ENCODE measurements at regions not wholly inside any gene's neighbourhood (a gene's known extent, or its start where the extent isn't known, plus 50 kb on each side); places are given as distances from the start of the nearest gene placed in this dataset.

GRCh38 chr14:55846826-55847446, 266.9 kb downstream of the KTN1 start:
- intact Hi-C loops (cut with micrococcal nuclease) = no loop called here
- no peaks in the 10 kb centered on the region for H3K9me3 Mint-ChIP-seq (ENCODE audit: insufficient read depth)
- H3K4me1 ChIP-seq (ENCODE audit: control insufficient read depth in 2 of 2, insufficient read depth in 2 of 2, low read length in 2 of 2) = no peaks in the 10 kb centered on the region
- 95% methylated on average over 2 of the region's 2 CpGs for WGBS (ENCODE audit: insufficient coverage)
- H3K4me3 Mint-ChIP-seq = no peak overlapping the region
- no peak for ATAC-seq (ENCODE audit: low read depth)
- no peaks in the 10 kb centered on the region for H3K27me3 ChIP-seq (replicated peaks in 1 of 4; ENCODE audit: control extremely low read depth in 1 of 4, control insufficient read depth in 3 of 4, insufficient read depth in 4 of 4, low read length in 3 of 4)
- no peak overlapping the region for H3K9ac ChIP-seq (ENCODE audit: low read length)
- no peaks in the 10 kb centered on the region for H4K20me1 ChIP-seq (ENCODE audit: control insufficient read depth, insufficient read depth, low read length, poor library complexity, severe bottlenecking)
- CTCF ChIA-PET = interaction anchor here (1.4 kb wide), 1 partner anchor 493 kb away, joined by 6 read pairs; no protein-coding TSS in a partner anchor
- H3K9me3 ChIP-seq (ENCODE audit: control extremely low read depth in 1 of 3, control insufficient read depth in 2 of 3, insufficient read depth in 1 of 3, low read length in 2 of 3) = no peaks in the 10 kb centered on the region
- H3K36me3 ChIP-seq (replicated peaks in 1 of 2; ENCODE audit: control extremely low read depth in 1 of 2, control insufficient read depth in 1 of 2, extremely low read depth in 1 of 2, insufficient read depth in 2 of 2, low read length in 1 of 2) = no peaks in the 10 kb centered on the region
- no peak overlapping the region for H3K4me3 ChIP-seq (ENCODE audit: control extremely low read depth in 1 of 5, extremely low read depth in 1 of 5, insufficient read depth in 1 of 5, low read depth in 2 of 5, low read length in 4 of 5)
- no peak for DNase-seq
- POLR2A ChIA-PET = no interaction called here
- TF ChIP-seq CTCF (IDR thresholded peaks at IDR 0.05) = no peak
- TF ChIP-seq EZH2 (IDR thresholded peaks at IDR 0.05; ENCODE audit: borderline replicate concordance, insufficient read depth, low read depth, low read length, poor library complexity, severe bottlenecking) = no peak
- H3K27ac ChIP-seq (ENCODE audit: low read length in 2 of 2) = no peak overlapping the region
- no peaks in the 10 kb centered on the region for H3K79me2 ChIP-seq (ENCODE audit: control insufficient read depth, insufficient read depth, low read length)
- H3K27me3 Mint-ChIP-seq = no peaks in the 10 kb centered on the region
- no peak overlapping the region for H3K4me2 ChIP-seq (replicated peaks; ENCODE audit: low read depth, low read length, poor library complexity, severe bottlenecking)
- no peaks in the 10 kb centered on the region for H3K4me1 Mint-ChIP-seq
- no peak overlapping the region for H2AFZ ChIP-seq (ENCODE audit: insufficient read depth, low read depth, low read length, poor library complexity, severe bottlenecking)
- no peak overlapping the region for H3K27ac Mint-ChIP-seq

- Histone ChIP-seq H2AFZ (ENCODE audit: insufficient read depth, low read depth, low read length, poor library complexity, severe bottlenecking) (no peak overlapping the region), H3K27ac (ENCODE audit: low read length in 2 of 2) (no peak overlapping the region), H4K20me1 (ENCODE audit: control insufficient read depth, insufficient read depth, low read length, poor library complexity, severe bottlenecking) (no peaks in the 10 kb centered on the region), H3K9me3 (ENCODE audit: control extremely low read depth in 1 of 3, control insufficient read depth in 2 of 3, insufficient read depth in 1 of 3, low read length in 2 of 3) (no peaks in the 10 kb centered on the region), H3K36me3 (replicated peaks in 1 of 2; ENCODE audit: control extremely low read depth in 1 of 2, control insufficient read depth in 1 of 2, extremely low read depth in 1 of 2, insufficient read depth in 2 of 2, low read length in 1 of 2) (no peaks in the 10 kb centered on the region), H3K27me3 (replicated peaks in 1 of 4; ENCODE audit: control extremely low read depth in 1 of 4, control insufficient read depth in 3 of 4, insufficient read depth in 4 of 4, low read length in 3 of 4) (no peaks in the 10 kb centered on the region), H3K9ac (ENCODE audit: low read length) (no peak overlapping the region), H3K4me1 (ENCODE audit: control insufficient read depth in 2 of 2, insufficient read depth in 2 of 2, low read length in 2 of 2) (no peaks in the 10 kb centered on the region), H3K4me3 (ENCODE audit: control extremely low read depth in 1 of 5, extremely low read depth in 1 of 5, insufficient read depth in 1 of 5, low read depth in 2 of 5, low read length in 4 of 5) (no peak overlapping the region), H3K79me2 (ENCODE audit: control insufficient read depth, insufficient read depth, low read length) (no peaks in the 10 kb centered on the region), H3K4me2 (replicated peaks; ENCODE audit: low read depth, low read length, poor library complexity, severe bottlenecking) (no peak overlapping the region)
- no peak for DNase-seq
- no peak overlapping the region for H3K4me3 Mint-ChIP-seq
- H3K9me3 Mint-ChIP-seq (ENCODE audit: insufficient read depth) = no peaks in the 10 kb centered on the region
- no peak for ATAC-seq (ENCODE audit: low read depth)
- ChIA-PET POLR2A (no interaction called here), CTCF (no interaction called here)
- WGBS (ENCODE audit: insufficient coverage) = 77% methylated on average over 3 of the region's 3 CpGs
- intact Hi-C loops (cut with micrococcal nuclease) = no loop called here
- no peak overlapping the region for H3K27ac Mint-ChIP-seq
- TF ChIP-seq EZH2 (IDR thresholded peaks at IDR 0.05; ENCODE audit: borderline replicate concordance, insufficient read depth, low read depth, low read length, poor library complexity, severe bottlenecking) (no peak), CTCF (IDR thresholded peaks at IDR 0.05) (no peak)
- no peaks in the 10 kb centered on the region for H3K4me1 Mint-ChIP-seq
- H3K27me3 Mint-ChIP-seq = no peaks in the 10 kb centered on the region
Observed at GRCh38 chr14:55847766-55848165, 267.8 kb downstream of the KTN1 start.

Data from B cell (primary cell).